ENCODE measurements at regions not wholly inside any gene's neighbourhood (a gene's known extent, or its start where the extent isn't known, plus 50 kb on each side); places are given as distances from the start of the nearest gene placed in this dataset.

DNA sequence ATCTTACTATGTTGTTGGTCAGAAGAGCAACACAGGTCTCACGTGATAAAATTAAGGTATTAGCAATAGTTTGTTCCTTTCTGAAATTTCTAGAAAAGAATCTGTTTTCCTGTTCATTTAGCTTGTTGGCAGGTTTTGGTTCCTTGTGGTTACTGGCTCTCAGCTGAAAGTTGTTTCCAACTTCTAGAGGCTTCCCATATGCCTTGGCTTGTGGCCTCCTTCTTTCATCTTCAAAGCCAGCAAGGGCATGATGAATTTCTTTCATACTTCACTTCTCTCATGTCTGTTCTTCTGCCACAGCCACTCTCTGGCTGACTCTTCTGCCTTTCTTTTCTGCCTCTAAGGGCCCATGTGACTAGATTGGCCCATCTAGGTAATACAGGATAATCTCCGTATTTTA, 193.7 kb downstream of the TRIB2 start:
- H3K9me3 ChIP-seq (ENCODE audit: low read length), result 0 out of 2 replicates have a peak, but pooled peaks cover 4% of the 10 kb centered on the region
- ATAC-seq, result no peak
- no peaks in the 10 kb centered on the region for H3K27me3 ChIP-seq (ENCODE audit: control insufficient read depth in 1 of 2, insufficient read depth in 2 of 2, low read length in 2 of 2)
- no peak for DNase-seq (ENCODE audit: low spot score)
- intact Hi-C loops (cut with micrococcal nuclease; ENCODE audit: unreplicated experiment), result no loop called here
- ChIA-PET POLR2A (no interaction called here), CTCF (ENCODE audit: low intra/inter-chr PET ratio, low total read pairs) (no interaction called here)
- in situ Hi-C loops (cut with HindIII; ENCODE audit: extremely low pct_ligation_motif_present, low pct_unique_long_range_greater_than_20kb), result no loop called here
- no peaks in the 10 kb centered on the region for H4K20me1 ChIP-seq (ENCODE audit: insufficient read depth, low read length)
- no peak for FAIRE-seq
- no peak overlapping the region for H3K27ac ChIP-seq (ENCODE audit: extremely low read length, insufficient read depth, low read length)
- H3K9ac ChIP-seq (ENCODE audit: insufficient read depth, low read depth, low read length), result no peak overlapping the region
- TF ChIP-seq, protein P1, sequence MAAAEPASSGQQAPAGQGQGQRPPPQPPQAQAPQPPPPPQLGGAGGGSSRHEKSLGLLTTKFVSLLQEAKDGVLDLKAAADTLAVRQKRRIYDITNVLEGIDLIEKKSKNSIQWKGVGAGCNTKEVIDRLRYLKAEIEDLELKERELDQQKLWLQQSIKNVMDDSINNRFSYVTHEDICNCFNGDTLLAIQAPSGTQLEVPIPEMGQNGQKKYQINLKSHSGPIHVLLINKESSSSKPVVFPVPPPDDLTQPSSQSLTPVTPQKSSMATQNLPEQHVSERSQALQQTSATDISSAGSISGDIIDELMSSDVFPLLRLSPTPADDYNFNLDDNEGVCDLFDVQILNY (CRISPR knock-in tag; conservative IDR thresholded peaks at IDR 0.05), result no peak
- TF ChIP-seq TOPORS (CRISPR knock-in tag; IDR thresholded peaks at IDR 0.05) (no peak), HNRNPL (IDR thresholded peaks at IDR 0.05; ENCODE audit: low read depth, low read length) (no peak), RXRB (CRISPR knock-in tag; IDR thresholded peaks at IDR 0.05; ENCODE audit: borderline replicate concordance) (no peak), TGIF2 (CRISPR knock-in tag; IDR thresholded peaks at IDR 0.05) (no peak)
- TF ChIP-seq, protein P2, sequence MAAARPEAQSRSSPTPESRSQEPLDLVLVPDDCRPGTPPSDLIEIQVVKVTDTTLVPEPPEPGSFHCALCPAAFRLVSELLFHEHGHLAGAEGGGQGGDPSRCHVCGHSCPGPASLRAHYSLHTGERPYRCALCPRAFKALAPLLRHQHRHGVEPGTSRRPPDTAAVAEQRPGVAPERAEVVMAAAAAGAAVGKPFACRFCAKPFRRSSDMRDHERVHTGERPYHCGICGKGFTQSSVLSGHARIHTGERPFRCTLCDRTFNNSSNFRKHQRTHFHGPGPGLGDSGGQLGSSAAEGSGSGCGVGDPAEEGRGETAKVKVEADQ (CRISPR knock-in tag; IDR thresholded peaks at IDR 0.05; ENCODE audit: borderline replicate concordance), result no peak
- H3K4me3 ChIP-seq (replicated peaks in 1 of 3; ENCODE audit: insufficient read depth in 1 of 3, low read depth in 2 of 3, low read length in 3 of 3), result no peak overlapping the region
- H3K36me3 ChIP-seq (replicated peaks in 1 of 2; ENCODE audit: control insufficient read depth in 1 of 2, insufficient read depth in 2 of 2, low read length in 2 of 2), result no peaks in the 10 kb centered on the region
- H3K79me2 ChIP-seq (ENCODE audit: insufficient read depth, low read length), result no peaks in the 10 kb centered on the region
- WGBS (ENCODE audit: low lambda C conversion rate), result 5% methylated on average over 2 of the region's 2 CpGs
- no peaks in the 10 kb centered on the region for H3K4me1 ChIP-seq (ENCODE audit: insufficient read depth, low read length)
- no TSS peak for BruUV-seq (replicated peaks)
- no peak overlapping the region for H2AFZ ChIP-seq (ENCODE audit: low read length)
- H3K4me2 ChIP-seq (ENCODE audit: low read depth, low read length), result no peak overlapping the region

DNA sequence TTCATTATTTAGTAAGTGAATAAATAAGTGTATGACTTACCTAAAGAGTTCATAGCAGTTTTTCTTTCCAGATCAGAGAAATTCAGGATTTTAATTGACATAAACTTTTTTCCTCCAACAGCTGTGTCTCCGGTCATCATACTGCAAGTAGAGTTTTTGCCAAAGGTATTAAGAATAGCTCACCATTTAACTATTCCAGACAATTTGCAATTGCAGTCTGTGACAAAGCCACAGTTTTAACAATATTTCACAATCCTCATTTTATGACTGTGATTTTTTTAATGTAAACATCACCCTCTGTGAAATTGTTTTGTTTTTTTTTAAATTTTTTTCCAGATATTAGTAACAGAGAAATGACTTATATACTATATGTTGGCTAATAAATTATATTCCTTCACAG, 199.1 kb downstream of the TRIB2 start:
- POLR2A ChIA-PET, result no interaction called here
- FAIRE-seq (no peak), ATAC-seq (no peak), DNase-seq (ENCODE audit: low spot score) (no peak)
- Histone ChIP-seq H3K36me3 (replicated peaks in 1 of 2; ENCODE audit: control insufficient read depth in 1 of 2, insufficient read depth in 2 of 2, low read length in 2 of 2) (no peaks in the 10 kb centered on the region), H3K27ac (ENCODE audit: extremely low read length, insufficient read depth, low read length) (no peak overlapping the region), H3K9me3 (ENCODE audit: low read length) (0 out of 2 replicates have a peak, but pooled peaks cover 4% of the 10 kb centered on the region), H3K4me3 (replicated peaks in 1 of 3; ENCODE audit: insufficient read depth in 1 of 3, low read depth in 2 of 3, low read length in 3 of 3) (no peak overlapping the region), H2AFZ (ENCODE audit: low read length) (no peak overlapping the region), H3K4me2 (ENCODE audit: low read depth, low read length) (no peak overlapping the region), H4K20me1 (ENCODE audit: insufficient read depth, low read length) (no peaks in the 10 kb centered on the region), H3K79me2 (ENCODE audit: insufficient read depth, low read length) (no peaks in the 10 kb centered on the region), H3K27me3 (ENCODE audit: control insufficient read depth in 1 of 2, insufficient read depth in 2 of 2, low read length in 2 of 2) (no peaks in the 10 kb centered on the region), H3K9ac (ENCODE audit: insufficient read depth, low read depth, low read length) (no peak overlapping the region), H3K4me1 (ENCODE audit: insufficient read depth, low read length) (no peaks in the 10 kb centered on the region)
- BruUV-seq (replicated peaks), result no TSS peak
- in situ Hi-C loops (cut with HindIII; ENCODE audit: extremely low pct_ligation_motif_present, low pct_unique_long_range_greater_than_20kb), result no loop called here
- intact Hi-C loops (cut with micrococcal nuclease; ENCODE audit: unreplicated experiment), result no loop called here
- CTCF ChIA-PET (ENCODE audit: low intra/inter-chr PET ratio, low total read pairs), result no interaction called here
- TF ChIP-seq ARHGAP35 (CRISPR knock-in tag; IDR thresholded peaks at IDR 0.05; ENCODE audit: borderline replicate concordance), result no peak
- TF ChIP-seq BRD4 (CRISPR knock-in tag; IDR thresholded peaks at IDR 0.05), result no peak
- no peak for TF ChIP-seq SMARCE1 (IDR thresholded peaks at IDR 0.05; ENCODE audit: borderline replicate concordance)
- TF ChIP-seq ZNF570 (CRISPR knock-in tag; IDR thresholded peaks at IDR 0.05; ENCODE audit: borderline replicate concordance), result no peak
- TF ChIP-seq CEBPB (IDR thresholded peaks at IDR 0.05; ENCODE audit: borderline replicate concordance, low read depth, low read length), result 0 out of 2 replicates have a peak, but pooled peaks have one; percentile 34
- no peak for TF ChIP-seq IKZF4 (CRISPR knock-in tag; IDR thresholded peaks at IDR 0.05; ENCODE audit: borderline replicate concordance, low read depth, not compliant biosample characterization)
- no peak for TF ChIP-seq SMAD9 (CRISPR knock-in tag; IDR thresholded peaks at IDR 0.05)
- no peak for TF ChIP-seq HES4 (CRISPR knock-in tag; IDR thresholded peaks at IDR 0.05; ENCODE audit: borderline replicate concordance)
- TF ChIP-seq SRY (CRISPR knock-in tag; IDR thresholded peaks at IDR 0.05), result no peak
- 88% methylated on average over 1 of the region's 1 CpG for WGBS (ENCODE audit: low lambda C conversion rate)

Data from HepG2 (cell line).